ENCODE measurements at regions not wholly inside any gene's neighbourhood (a gene's known extent, or its start where the extent isn't known, plus 50 kb on each side); places are given as distances from the start of the nearest gene placed in this dataset.
A peak's percentile ranks its signal among the peaks of the same experiment; 100 is the strongest.

GRCh38 chr6:53412751-53413150, 64.0 kb upstream of the ELOVL5 start:
- peak in 1 of 3 donors; percentile 25 for DNase-seq
- 6 to 31% methylated on average over 1 of the region's 1 CpG for WGBS, 2 donors
- H3K27me3 ChIP-seq (ENCODE audit: control insufficient read depth in 3 of 3, insufficient read depth in 3 of 3, low read length in 2 of 3) = no peaks in the 10 kb centered on the region
- no peak for ATAC-seq (ENCODE audit: insufficient read depth, low FRiP score)
- H3K4me1 ChIP-seq (ENCODE audit: control insufficient read depth in 5 of 5, insufficient read depth in 5 of 5, low read length in 5 of 5) = no peaks in the 10 kb centered on the region
- no peak overlapping the region for H3K4me3 ChIP-seq
- H3K36me3 ChIP-seq (ENCODE audit: control insufficient read depth in 4 of 4, insufficient read depth in 4 of 4, low read length in 4 of 4) = no peaks in the 10 kb centered on the region
- no peaks in the 10 kb centered on the region for H3K9me3 ChIP-seq (ENCODE audit: control insufficient read depth in 4 of 4, insufficient read depth in 3 of 4, low read length in 3 of 4)
- no peak overlapping the region for H3K9ac ChIP-seq (ENCODE audit: insufficient read depth in 1 of 2, low read length in 2 of 2)
- no peak for TF ChIP-seq CTCF (IDR thresholded peaks at IDR 0.05; ENCODE audit: control extremely low read depth, extremely low read depth)
- H3K27ac ChIP-seq (ENCODE audit: low read depth in 1 of 2, low read length in 1 of 2) = no peak overlapping the region

- peak; percentile 23 to 59 (median 40) for DNase-seq
- no peak overlapping the region for H3K4me3 ChIP-seq
- H3K27me3 ChIP-seq (ENCODE audit: control insufficient read depth in 3 of 3, insufficient read depth in 3 of 3, low read length in 2 of 3) = no peaks in the 10 kb centered on the region
- no peak overlapping the region for H3K9ac ChIP-seq (ENCODE audit: insufficient read depth in 1 of 2, low read length in 2 of 2)
- no peak for TF ChIP-seq CTCF (IDR thresholded peaks at IDR 0.05; ENCODE audit: control extremely low read depth, extremely low read depth)
- no peak overlapping the region for H3K27ac ChIP-seq (ENCODE audit: low read depth in 1 of 2, low read length in 1 of 2)
- no peak for ATAC-seq (ENCODE audit: insufficient read depth, low FRiP score)
- no peaks in the 10 kb centered on the region for H3K9me3 ChIP-seq (ENCODE audit: control insufficient read depth in 4 of 4, insufficient read depth in 3 of 4, low read length in 3 of 4)
- no peaks in the 10 kb centered on the region for H3K36me3 ChIP-seq (ENCODE audit: control insufficient read depth in 4 of 4, insufficient read depth in 4 of 4, low read length in 4 of 4)
- no peaks in the 10 kb centered on the region for H3K4me1 ChIP-seq (ENCODE audit: control insufficient read depth in 5 of 5, insufficient read depth in 5 of 5, low read length in 5 of 5)
- 64 to 71% methylated on average over 5 of the region's 5 CpGs for WGBS, 2 donors
Observed at GRCh38 chr6:53412021-53412715, 63.4 kb upstream of the ELOVL5 start.

- DNase-seq (no peak), ATAC-seq (ENCODE audit: insufficient read depth, low FRiP score) (no peak)
- H3K36me3 ChIP-seq (ENCODE audit: control insufficient read depth in 4 of 4, insufficient read depth in 4 of 4, low read length in 4 of 4) = no peaks in the 10 kb centered on the region
- no peaks in the 10 kb centered on the region for H3K27me3 ChIP-seq (ENCODE audit: control insufficient read depth in 3 of 3, insufficient read depth in 3 of 3, low read length in 2 of 3)
- H3K4me3 ChIP-seq = no peak overlapping the region
- no peak overlapping the region for H3K27ac ChIP-seq (ENCODE audit: low read depth in 1 of 2, low read length in 1 of 2)
- no peak overlapping the region for H3K9ac ChIP-seq (ENCODE audit: insufficient read depth in 1 of 2, low read length in 2 of 2)
- no peaks in the 10 kb centered on the region for H3K4me1 ChIP-seq (ENCODE audit: control insufficient read depth in 5 of 5, insufficient read depth in 5 of 5, low read length in 5 of 5)
- H3K9me3 ChIP-seq (ENCODE audit: control insufficient read depth in 4 of 4, insufficient read depth in 3 of 4, low read length in 3 of 4) = no peaks in the 10 kb centered on the region
- WGBS, 2 donors = 72% methylated on average over 2 of the region's 2 CpGs
- no peak for TF ChIP-seq CTCF (IDR thresholded peaks at IDR 0.05; ENCODE audit: control extremely low read depth, extremely low read depth)
Observed at GRCh38 chr6:53411451-53411850, 62.7 kb upstream of the ELOVL5 start.
